BLaER1 treated with 17β-estradiol and CSF1 and Interleukin-3, amounts not matched to agents 10 nM and 100 nM (cell line): ENCODE measurements at regions not wholly inside any gene's neighbourhood (a gene's known extent, or its start where the extent isn't known, plus 50 kb on each side); places are given as distances from the start of the nearest gene placed in this dataset.
A peak's percentile ranks its signal among the peaks of the same experiment; 100 is the strongest.

Source experiments
- H3K27ac ChIP-seq, 11 experiments: shearing (Covaris generic); formaldehyde crosslinking; 2 replicates each; pipeline ENCODE4 v1.8.1; 2022
- H3K27me3 ChIP-seq, 11 experiments: shearing (Covaris generic); formaldehyde crosslinking; 2 replicates each; pipeline ENCODE4 v1.8.1; 2022
- H3K36me3 ChIP-seq, 11 experiments: shearing (Covaris generic); formaldehyde crosslinking; 2 replicates each; pipeline ENCODE4 v1.8.1; 2022
- H3K4me1 ChIP-seq, 10 experiments: shearing (Covaris generic); formaldehyde crosslinking; 2 replicates each; pipeline ENCODE4 v1.8.1; 2022
- H3K4me2 ChIP-seq, 11 experiments: shearing (Covaris generic); formaldehyde crosslinking; 2 replicates each; pipeline ENCODE4 v1.8.1; 2022
- H3K4me3 ChIP-seq, 10 experiments: shearing (Covaris generic); formaldehyde crosslinking; 2 replicates each; pipeline ENCODE4 v1.8.1; 2022
- H3K9ac ChIP-seq, 11 experiments: shearing (Covaris generic); formaldehyde crosslinking; 2 replicates each; pipeline ENCODE4 v1.8.1; 2022
- H3K9me3 ChIP-seq, 11 experiments: shearing (Covaris generic); formaldehyde crosslinking; replicated peaks in 1 of 11; 2 replicates each; pipeline ENCODE4 v1.8.1; 2022
- H4K20me1 ChIP-seq, 11 experiments: shearing (Covaris generic); formaldehyde crosslinking; 2 replicates each; pipeline ENCODE4 v1.8.1; 2022
- Cebpa-rat ChIP-seq, 11 experiments: shearing (Covaris generic); IDR thresholded peaks; 2 replicates each; pipeline ENCODE4 v1.8.1; 2022

- Histone ChIP-seq H3K4me1 (peaks cover 0 to 11% (median 6%) of the 10 kb centered on the region in 10 experiments; a peak in 6 of 20 replicates), H3K27me3 (no peaks in the 10 kb centered on the region), H3K9me3 (no peaks in the 10 kb centered on the region), H4K20me1 (no peaks in the 10 kb centered on the region), H3K4me3 (no peak overlapping the region), H3K27ac (0 out of 22 replicates have a peak overlapping the region, but pooled peaks of 1 of the 11 experiments have one; percentile 2), H3K4me2 (peak overlapping the region in 2 of 11 experiments; percentile 27 to 36; a peak in 3 of 22 replicates), H3K36me3 (no peaks in the 10 kb centered on the region), H3K9ac (no peak overlapping the region)
- TF ChIP-seq Cebpa-rat (IDR thresholded peaks at IDR 0.05): no peak
Measured at GRCh38 chr5:164671640-164672039, 1166.2 kb downstream of the MAT2B start.

- H3K36me3 ChIP-seq: no peaks in the 10 kb centered on the region
- H4K20me1 ChIP-seq: no peaks in the 10 kb centered on the region
- H3K27me3 ChIP-seq: no peaks in the 10 kb centered on the region
- H3K4me2 ChIP-seq: peak overlapping the region in 1 of 11 experiments; percentile 27; a peak in 1 of 22 replicates
- H3K4me1 ChIP-seq: peaks cover 0 to 11% (median 6%) of the 10 kb centered on the region in 10 experiments; a peak in 6 of 20 replicates
- peak overlapping the region in 3 of 11 experiments; percentile 1 to 18 (median 2); a peak in 1 of 22 replicates for H3K27ac ChIP-seq
- no peaks in the 10 kb centered on the region for H3K9me3 ChIP-seq
- H3K9ac ChIP-seq: no peak overlapping the region
- TF ChIP-seq Cebpa-rat (IDR thresholded peaks at IDR 0.05): no peak
- H3K4me3 ChIP-seq: no peak overlapping the region
Measured at GRCh38 chr5:164672205-164672604, 1166.8 kb downstream of the MAT2B start.

GRCh38 chr5:164672931-164673694 is 1167.7 kb downstream of the MAT2B start:
- peaks cover 0 to 11% (median 6%) of the 10 kb centered on the region in 10 experiments; a peak in 6 of 20 replicates for H3K4me1 ChIP-seq
- no peaks in the 10 kb centered on the region for H3K27me3 ChIP-seq
- H3K9me3 ChIP-seq: no peaks in the 10 kb centered on the region
- H3K4me2 ChIP-seq: no peak overlapping the region
- H3K27ac ChIP-seq: no peak overlapping the region
- H4K20me1 ChIP-seq: no peaks in the 10 kb centered on the region
- no peak overlapping the region for H3K9ac ChIP-seq
- H3K4me3 ChIP-seq: no peak overlapping the region
- H3K36me3 ChIP-seq: no peaks in the 10 kb centered on the region
- TF ChIP-seq Cebpa-rat (IDR thresholded peaks at IDR 0.05): no peak

GRCh38 chr5:164679461-164679860 is 1174.0 kb downstream of the MAT2B start:
- no peak for TF ChIP-seq Cebpa-rat (IDR thresholded peaks at IDR 0.05)
- H3K27me3 ChIP-seq: no peaks in the 10 kb centered on the region
- no peak overlapping the region for H3K4me2 ChIP-seq
- no peaks in the 10 kb centered on the region for H3K4me1 ChIP-seq
- no peak overlapping the region for H3K27ac ChIP-seq
- H4K20me1 ChIP-seq: no peaks in the 10 kb centered on the region
- H3K9me3 ChIP-seq: no peaks in the 10 kb centered on the region
- H3K36me3 ChIP-seq: no peaks in the 10 kb centered on the region
- H3K4me3 ChIP-seq: no peak overlapping the region
- no peak overlapping the region for H3K9ac ChIP-seq

- Histone ChIP-seq H3K9ac (no peak overlapping the region), H3K27ac (no peak overlapping the region), H3K9me3 (no peaks in the 10 kb centered on the region), H3K27me3 (no peaks in the 10 kb centered on the region), H3K36me3 (no peaks in the 10 kb centered on the region), H4K20me1 (no peaks in the 10 kb centered on the region), H3K4me2 (no peak overlapping the region), H3K4me3 (no peak overlapping the region), H3K4me1 (no peaks in the 10 kb centered on the region)
- TF ChIP-seq Cebpa-rat (IDR thresholded peaks at IDR 0.05): no peak
Measured at GRCh38 chr5:164680216-164680615, 1174.8 kb downstream of the MAT2B start.

GRCh38 chr5:164680812-164681520 is 1175.5 kb downstream of the MAT2B start:
- Histone ChIP-seq H3K9me3 (no peaks in the 10 kb centered on the region), H4K20me1 (no peaks in the 10 kb centered on the region), H3K36me3 (no peaks in the 10 kb centered on the region), H3K4me1 (no peaks in the 10 kb centered on the region), H3K27me3 (no peaks in the 10 kb centered on the region), H3K4me2 (no peak overlapping the region), H3K4me3 (no peak overlapping the region), H3K27ac (no peak overlapping the region), H3K9ac (no peak overlapping the region)
- no peak for TF ChIP-seq Cebpa-rat (IDR thresholded peaks at IDR 0.05)

- Histone ChIP-seq H3K4me3 (no peak overlapping the region), H3K4me2 (no peak overlapping the region), H3K4me1 (no peaks in the 10 kb centered on the region), H3K36me3 (no peaks in the 10 kb centered on the region), H4K20me1 (no peaks in the 10 kb centered on the region), H3K27me3 (no peaks in the 10 kb centered on the region), H3K9ac (no peak overlapping the region), H3K27ac (no peak overlapping the region), H3K9me3 (no peaks in the 10 kb centered on the region)
- no peak for TF ChIP-seq Cebpa-rat (IDR thresholded peaks at IDR 0.05)
Measured at GRCh38 chr5:164687391-164687790, 1182.0 kb downstream of the MAT2B start.

GRCh38 chr5:164688437-164688836 is 1183.0 kb downstream of the MAT2B start:
- no peak overlapping the region for H3K4me2 ChIP-seq
- H3K4me1 ChIP-seq: no peaks in the 10 kb centered on the region
- H3K36me3 ChIP-seq: no peaks in the 10 kb centered on the region
- H3K27ac ChIP-seq: no peak overlapping the region
- H3K4me3 ChIP-seq: no peak overlapping the region
- no peak for TF ChIP-seq Cebpa-rat (IDR thresholded peaks at IDR 0.05)
- H3K9ac ChIP-seq: no peak overlapping the region
- no peaks in the 10 kb centered on the region for H3K27me3 ChIP-seq
- H3K9me3 ChIP-seq: no peaks in the 10 kb centered on the region
- no peaks in the 10 kb centered on the region for H4K20me1 ChIP-seq

- H4K20me1 ChIP-seq: no peaks in the 10 kb centered on the region
- H3K4me3 ChIP-seq: no peak overlapping the region
- no peaks in the 10 kb centered on the region for H3K36me3 ChIP-seq
- no peak overlapping the region for H3K4me2 ChIP-seq
- no peaks in the 10 kb centered on the region for H3K9me3 ChIP-seq
- H3K4me1 ChIP-seq: no peaks in the 10 kb centered on the region
- no peak overlapping the region for H3K9ac ChIP-seq
- TF ChIP-seq Cebpa-rat (IDR thresholded peaks at IDR 0.05): no peak
- no peaks in the 10 kb centered on the region for H3K27me3 ChIP-seq
- no peak overlapping the region for H3K27ac ChIP-seq
Measured at GRCh38 chr5:164708831-164709230, 1203.4 kb downstream of the MAT2B start.
